ENCODE measurements at regions not wholly inside any gene's neighbourhood (a gene's known extent, or its start where the extent isn't known, plus 50 kb on each side); places are given as distances from the start of the nearest gene placed in this dataset.

GRCh38 chr17:37820995-37821713 is 76.3 kb upstream of the HNF1B start:
- no peak for TF ChIP-seq MXI1 (IDR thresholded peaks at IDR 0.05; ENCODE audit: low read depth, low read length)
- TF ChIP-seq CTCF (IDR thresholded peaks at IDR 0.05 in 2 of 3, conservative IDR thresholded peaks at IDR 0.05 in 1 of 3; ENCODE audit: control insufficient read depth in 2 of 3, extremely low read depth in 1 of 3, insufficient read depth in 1 of 3, low read depth in 3 of 3, low read length in 3 of 3) = no peak
- no peak for TF ChIP-seq SP1 (IDR thresholded peaks at IDR 0.05; ENCODE audit: low read depth, low read length)
- TF ChIP-seq YBX1 (IDR thresholded peaks at IDR 0.05) = no peak
- no peak for TF ChIP-seq BHLHE40 (IDR thresholded peaks at IDR 0.05; ENCODE audit: borderline replicate concordance in 1 of 2, low read depth in 2 of 2, low read length in 1 of 2)
- no peak for TF ChIP-seq JUNB (IDR thresholded peaks at IDR 0.05)
- TF ChIP-seq ATF2 (IDR thresholded peaks at IDR 0.05; ENCODE audit: low read length) = no peak
- TF ChIP-seq JUND (IDR thresholded peaks at IDR 0.05; ENCODE audit: low read depth, low read length) = no peak
- TF ChIP-seq EGR1 (IDR thresholded peaks at IDR 0.05; ENCODE audit: borderline replicate concordance in 1 of 2, low read depth in 2 of 2, low read length in 2 of 2) = no peak
- no peak for TF ChIP-seq ZNF592 (IDR thresholded peaks at IDR 0.05)

Measured in GM12878 (cell line).